GM18517 (cell line): ENCODE measurements at regions not wholly inside any gene's neighbourhood (a gene's known extent, or its start where the extent isn't known, plus 50 kb on each side); places are given as distances from the start of the nearest gene placed in this dataset.

Source experiments
- ATAC-seq: cut with Tn5 transposase; IDR thresholded peaks from one replicate; pipeline ENCODE4 v1.9.1; 2021; ENCODE audit warnings: mild to moderate bottlenecking, moderate library complexity; ENCODE audit not compliant: unreplicated experiment

DNA sequence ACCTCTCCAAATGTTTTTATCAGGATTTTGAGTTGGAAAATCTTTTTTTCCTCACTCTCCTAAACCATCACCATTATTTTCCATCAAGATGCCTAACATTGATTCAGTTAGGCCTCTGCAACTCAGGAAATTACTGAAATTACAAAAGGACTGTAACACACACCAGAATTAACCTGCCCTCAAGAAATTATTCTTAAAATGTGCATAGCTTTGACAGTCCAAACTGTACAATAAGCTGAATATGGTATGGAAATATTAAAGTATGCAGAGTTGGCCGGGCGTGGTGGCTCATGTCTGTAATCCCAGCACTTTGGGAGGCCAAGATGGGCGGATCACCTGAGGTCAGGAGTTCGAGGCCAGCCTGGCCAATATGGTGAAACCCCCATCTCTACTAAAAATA lies 50.2 kb upstream of the PHLPP1 start:
- ATAC-seq, result no peak
